ENCODE measurements at regions not wholly inside any gene's neighbourhood (a gene's known extent, or its start where the extent isn't known, plus 50 kb on each side); places are given as distances from the start of the nearest gene placed in this dataset.

GRCh38 chr10:76649254-76649653 lies 988.4 kb downstream of the KCNMA1 start:
- Histone ChIP-seq H3K4me1 (ENCODE audit: low read depth, poor library complexity, severe bottlenecking) (no peaks in the 10 kb centered on the region), H3K27me3 (ENCODE audit: insufficient read depth, low read depth) (no peaks in the 10 kb centered on the region), H3K9ac (no peak overlapping the region), H3K4me3 (IDR thresholded peaks at IDR 0.05; ENCODE audit: insufficient read depth, low read depth, low read length) (no peak overlapping the region), H3K4me2 (no peak overlapping the region), H3K79me2 (ENCODE audit: insufficient read depth, low read depth) (no peaks in the 10 kb centered on the region), H2AFZ (ENCODE audit: low read depth) (no peak overlapping the region), H3K27ac (no peak overlapping the region), H3K36me3 (ENCODE audit: insufficient read depth) (no peaks in the 10 kb centered on the region), H4K20me1 (ENCODE audit: insufficient read depth) (no peaks in the 10 kb centered on the region)
- TF ChIP-seq CTCF (conservative IDR thresholded peaks at IDR 0.05; ENCODE audit: low read depth, low read length): no peak

DNA sequence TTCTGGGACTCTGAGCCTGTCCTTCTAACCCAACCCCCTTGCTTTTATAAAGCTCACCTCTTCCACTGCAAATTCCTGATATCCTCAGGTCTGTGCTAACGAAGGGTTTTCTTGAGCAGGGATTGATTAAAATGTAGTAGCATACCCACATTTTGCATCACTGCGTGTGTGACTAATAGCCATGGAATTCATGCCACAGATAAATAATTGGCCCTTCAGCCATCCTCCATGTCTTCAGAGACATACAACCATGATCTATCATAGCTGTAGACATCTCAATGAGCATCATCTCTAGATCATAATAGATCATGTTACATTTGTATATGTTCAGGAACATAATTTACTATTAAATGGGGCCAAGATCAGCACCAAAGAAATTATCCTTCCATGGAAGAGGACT lies 990.3 kb downstream of the KCNMA1 start:
- no peaks in the 10 kb centered on the region for H4K20me1 ChIP-seq (ENCODE audit: insufficient read depth)
- no peak for TF ChIP-seq CTCF (conservative IDR thresholded peaks at IDR 0.05; ENCODE audit: low read depth, low read length)
- no peak overlapping the region for H3K4me2 ChIP-seq
- H3K9ac ChIP-seq: no peak overlapping the region
- H3K4me3 ChIP-seq (IDR thresholded peaks at IDR 0.05; ENCODE audit: insufficient read depth, low read depth, low read length): no peak overlapping the region
- no peaks in the 10 kb centered on the region for H3K79me2 ChIP-seq (ENCODE audit: insufficient read depth, low read depth)
- no peaks in the 10 kb centered on the region for H3K27me3 ChIP-seq (ENCODE audit: insufficient read depth, low read depth)
- H3K27ac ChIP-seq: no peak overlapping the region
- no peaks in the 10 kb centered on the region for H3K36me3 ChIP-seq (ENCODE audit: insufficient read depth)
- no peaks in the 10 kb centered on the region for H3K4me1 ChIP-seq (ENCODE audit: low read depth, poor library complexity, severe bottlenecking)
- H2AFZ ChIP-seq (ENCODE audit: low read depth): no peak overlapping the region

DNA sequence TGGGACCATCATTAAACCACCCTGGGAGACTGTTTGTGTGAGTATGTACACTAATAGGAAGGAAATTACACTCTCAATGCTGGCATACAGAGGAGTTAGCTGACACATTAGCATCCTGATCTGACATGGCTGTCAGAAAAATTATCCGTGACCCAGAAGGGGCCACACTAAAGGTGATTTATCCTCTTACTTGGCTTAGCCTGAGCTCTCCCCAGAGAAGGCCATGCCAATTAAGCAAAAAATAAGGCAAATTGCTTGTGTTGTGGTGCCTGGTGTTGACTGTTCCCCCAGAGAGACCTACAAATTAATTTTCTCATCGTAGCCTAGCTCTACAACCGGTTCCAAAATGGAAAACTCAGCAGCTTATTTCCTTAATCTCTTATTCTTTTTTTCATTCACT lies 992.3 kb downstream of the KCNMA1 start:
- no peaks in the 10 kb centered on the region for H3K27me3 ChIP-seq (ENCODE audit: insufficient read depth, low read depth)
- H3K36me3 ChIP-seq (ENCODE audit: insufficient read depth): no peaks in the 10 kb centered on the region
- H3K79me2 ChIP-seq (ENCODE audit: insufficient read depth, low read depth): no peaks in the 10 kb centered on the region
- H3K4me1 ChIP-seq (ENCODE audit: low read depth, poor library complexity, severe bottlenecking): no peaks in the 10 kb centered on the region
- H4K20me1 ChIP-seq (ENCODE audit: insufficient read depth): no peaks in the 10 kb centered on the region
- no peak overlapping the region for H2AFZ ChIP-seq (ENCODE audit: low read depth)
- H3K9ac ChIP-seq: no peak overlapping the region
- no peak overlapping the region for H3K4me2 ChIP-seq
- TF ChIP-seq CTCF (conservative IDR thresholded peaks at IDR 0.05; ENCODE audit: low read depth, low read length): no peak
- H3K4me3 ChIP-seq (IDR thresholded peaks at IDR 0.05; ENCODE audit: insufficient read depth, low read depth, low read length): no peak overlapping the region
- no peak overlapping the region for H3K27ac ChIP-seq

GRCh38 chr10:76644476-76644875 lies 993.1 kb downstream of the KCNMA1 start:
- no peaks in the 10 kb centered on the region for H3K36me3 ChIP-seq (ENCODE audit: insufficient read depth)
- TF ChIP-seq CTCF (conservative IDR thresholded peaks at IDR 0.05; ENCODE audit: low read depth, low read length): no peak
- no peaks in the 10 kb centered on the region for H3K4me1 ChIP-seq (ENCODE audit: low read depth, poor library complexity, severe bottlenecking)
- no peak overlapping the region for H2AFZ ChIP-seq (ENCODE audit: low read depth)
- H3K79me2 ChIP-seq (ENCODE audit: insufficient read depth, low read depth): no peaks in the 10 kb centered on the region
- no peak overlapping the region for H3K4me3 ChIP-seq (IDR thresholded peaks at IDR 0.05; ENCODE audit: insufficient read depth, low read depth, low read length)
- no peak overlapping the region for H3K9ac ChIP-seq
- H3K27ac ChIP-seq: no peak overlapping the region
- H4K20me1 ChIP-seq (ENCODE audit: insufficient read depth): no peaks in the 10 kb centered on the region
- no peaks in the 10 kb centered on the region for H3K27me3 ChIP-seq (ENCODE audit: insufficient read depth, low read depth)
- H3K4me2 ChIP-seq: no peak overlapping the region

GRCh38 chr10:76643511-76643911 lies 994.1 kb downstream of the KCNMA1 start:
- no peak overlapping the region for H3K9ac ChIP-seq
- no peaks in the 10 kb centered on the region for H3K36me3 ChIP-seq (ENCODE audit: insufficient read depth)
- no peak overlapping the region for H3K27ac ChIP-seq
- no peaks in the 10 kb centered on the region for H3K27me3 ChIP-seq (ENCODE audit: insufficient read depth, low read depth)
- TF ChIP-seq CTCF (conservative IDR thresholded peaks at IDR 0.05; ENCODE audit: low read depth, low read length): no peak
- no peaks in the 10 kb centered on the region for H4K20me1 ChIP-seq (ENCODE audit: insufficient read depth)
- H3K79me2 ChIP-seq (ENCODE audit: insufficient read depth, low read depth): no peaks in the 10 kb centered on the region
- no peaks in the 10 kb centered on the region for H3K4me1 ChIP-seq (ENCODE audit: low read depth, poor library complexity, severe bottlenecking)
- no peak overlapping the region for H3K4me2 ChIP-seq
- no peak overlapping the region for H3K4me3 ChIP-seq (IDR thresholded peaks at IDR 0.05; ENCODE audit: insufficient read depth, low read depth, low read length)
- no peak overlapping the region for H2AFZ ChIP-seq (ENCODE audit: low read depth)

All from KMS-11 (cell line).